Body of pancreas (tissue), 4 donors: ENCODE measurements at regions not wholly inside any gene's neighbourhood (a gene's known extent, or its start where the extent isn't known, plus 50 kb on each side); places are given as distances from the start of the nearest gene placed in this dataset.

Source experiments
- CTCF ChIP-seq, 7 experiments: fragments of 450-650 bp in 4 of 7; fragments of 200-600 bp in 3 of 7; sonication (generic) in 3 of 7; IDR thresholded peaks; one replicate each; pipeline ENCODE4 v1.5.1; 2016 to 2019; ENCODE audit warnings: antibody characterized with exemption in 7 of 7
- POLR2A ChIP-seq, 3 donors: fragments of 450-650 bp; IDR thresholded peaks; one replicate each; pipeline ENCODE4 v1.6.1; 2016; ENCODE audit warnings: antibody characterized with exemption in 3 of 3, mild to moderate bottlenecking in 2 of 3

GRCh38 chr10:105988848-105989247, 1175.7 kb downstream of the SORCS1 start:
- no peak for TF ChIP-seq CTCF (IDR thresholded peaks at IDR 0.05)
- no peak for TF ChIP-seq POLR2A (IDR thresholded peaks at IDR 0.05)
